Neural cell (in vitro differentiated cells): ENCODE measurements at regions not wholly inside any gene's neighbourhood (a gene's known extent, or its start where the extent isn't known, plus 50 kb on each side); places are given as distances from the start of the nearest gene placed in this dataset.

ENCODE experiments used
- H2AFZ ChIP-seq: fragments of 200-600, 300-800 bp; sonication (generic), shearing (Covaris generic); 2 replicates; pipeline ENCODE4 v1.6.0; 2014; ENCODE audit warnings: low read depth, mild to moderate bottlenecking, antibody characterized with exemption, low read length, moderate library complexity
- H3F3A ChIP-seq: fragments of 200-600 bp; shearing (Covaris generic); 2 replicates; pipeline ENCODE4 v1.6.1; 2016; ENCODE audit warnings: mild to moderate bottlenecking, moderate library complexity, mixed read lengths, antibody characterized with exemption, low read length; ENCODE audit not compliant: insufficient read depth, poor library complexity, severe bottlenecking
- H3K27ac ChIP-seq: fragments of 200-600, 300-800 bp; sonication (generic), shearing (Covaris generic); 2 replicates; pipeline ENCODE4 v1.5.1; 2014; ENCODE audit warnings: mild to moderate bottlenecking, low read length, moderate library complexity
- H3K27me3 ChIP-seq: fragments of 300-800, 200-600 bp; sonication (generic), shearing (Covaris generic); 2 replicates; pipeline ENCODE4 v1.6.0; 2014; ENCODE audit warnings: mild to moderate bottlenecking, low read depth, low read length, moderate library complexity; ENCODE audit not compliant: insufficient read depth
- H3K36me3 ChIP-seq: fragments of 300-800, 200-600 bp; sonication (generic), shearing (Covaris generic); 2 replicates; pipeline ENCODE4 v1.5.1; 2014; ENCODE audit warnings: mild to moderate bottlenecking, antibody characterized with exemption, low read length, moderate library complexity; ENCODE audit not compliant: insufficient read depth
- H3K4me2 ChIP-seq: fragments of 300-800, 200-600 bp; sonication (generic), shearing (Covaris generic); 2 replicates; pipeline ENCODE4 v1.6.0; 2014; ENCODE audit warnings: mild to moderate bottlenecking, low read length
- H3K4me3 ChIP-seq: fragments of 300-800, 200-600 bp; sonication (generic), shearing (Covaris generic); 2 replicates; pipeline ENCODE4 v1.5.1; 2014; ENCODE audit warnings: mild to moderate bottlenecking, low read length, moderate library complexity
- H3K79me2 ChIP-seq: fragments of 200-600 bp; shearing (Covaris generic); replicated peaks from 2 replicates; pipeline ENCODE4 v1.6.0; 2014; ENCODE audit warnings: mild to moderate bottlenecking, low read length, moderate library complexity; ENCODE audit not compliant: insufficient read depth
- H3K9ac ChIP-seq: fragments of 300-800, 200-600 bp; sonication (generic), shearing (Covaris generic); 2 replicates; pipeline ENCODE4 v1.6.1; 2016; ENCODE audit warnings: mild to moderate bottlenecking, low read length, mixed read lengths
- H3K9me2 ChIP-seq: fragments of 200-600 bp; shearing (Covaris generic); 2 replicates; pipeline ENCODE4 v1.6.1; 2016; ENCODE audit warnings: mild to moderate bottlenecking, low read length, mixed read lengths; ENCODE audit not compliant: insufficient read depth
- H3K9me3 ChIP-seq: fragments of 200-600, 300-800 bp; sonication (generic), shearing (Covaris generic); 2 replicates; pipeline ENCODE4 v1.6.1; 2016; ENCODE audit warnings: mild to moderate bottlenecking, mixed run types, low read length, moderate library complexity, mixed read lengths
- H4K20me1 ChIP-seq: fragments of 200-600 bp; shearing (Covaris generic); 2 replicates; pipeline ENCODE4 v1.6.1; 2016; ENCODE audit warnings: mild to moderate bottlenecking, mixed run types; ENCODE audit not compliant: insufficient read depth
- CTCF ChIP-seq: fragments of 450-650 bp; IDR thresholded peaks from 2 replicates; pipeline ENCODE4 v1.5.1; 2014; ENCODE audit warnings: antibody characterized with exemption, mild to moderate bottlenecking, moderate library complexity; ENCODE audit not compliant: poor library complexity, severe bottlenecking
- EP300 ChIP-seq: fragments of 450-650 bp; conservative IDR thresholded peaks from 2 replicates; pipeline ENCODE4 v1.6.1; 2014; ENCODE audit warnings: antibody characterized with exemption, mild to moderate bottlenecking, moderate library complexity; ENCODE audit not compliant: poor library complexity, severe bottlenecking
- EZH2 ChIP-seq: fragments of 200-600, 300-800 bp; shearing (Covaris generic), sonication (generic); IDR thresholded peaks from 2 replicates; pipeline ENCODE4 v1.6.1; 2014; ENCODE audit warnings: antibody characterized with exemption, low read length, borderline replicate concordance, mild to moderate bottlenecking; ENCODE audit not compliant: insufficient read depth, poor library complexity, severe bottlenecking
- MXI1 ChIP-seq: fragments of 450-650 bp; conservative IDR thresholded peaks from 2 replicates; pipeline ENCODE4 v1.6.1; 2014; ENCODE audit warnings: antibody characterized with exemption, mild to moderate bottlenecking; ENCODE audit not compliant: poor library complexity, severe bottlenecking
- POLR2AphosphoS5 ChIP-seq: IDR thresholded peaks from 2 replicates; pipeline ENCODE4 v1.6.1; 2012
- RAD21 ChIP-seq: fragments of 450-650 bp; conservative IDR thresholded peaks from 2 replicates; pipeline ENCODE4 v1.6.1; 2014; ENCODE audit warnings: antibody characterized with exemption, mild to moderate bottlenecking, moderate library complexity
- REST ChIP-seq: IDR thresholded peaks from 2 replicates; pipeline ENCODE4 v1.6.1; 2012; ENCODE audit warnings: borderline replicate concordance
- SMC3 ChIP-seq: fragments of 450-650 bp; conservative IDR thresholded peaks from 2 replicates; pipeline ENCODE4 v1.6.1; 2014; ENCODE audit warnings: antibody characterized with exemption, mild to moderate bottlenecking, moderate library complexity; ENCODE audit not compliant: poor library complexity
- TAF1 ChIP-seq: IDR thresholded peaks from 2 replicates; pipeline ENCODE4 v1.6.1; 2012; ENCODE audit warnings: low read depth

- H3K4me2 ChIP-seq, result no peak overlapping the region
- no peaks in the 10 kb centered on the region for H3K27me3 ChIP-seq
- peaks cover 77% of the 10 kb centered on the region for H3K79me2 ChIP-seq
- TF ChIP-seq CTCF, result no peak
- H3F3A ChIP-seq, result no peaks in the 10 kb centered on the region
- H3K36me3 ChIP-seq, result no peaks in the 10 kb centered on the region
- no peak overlapping the region for H3K9ac ChIP-seq
- H4K20me1 ChIP-seq, result no peaks in the 10 kb centered on the region
- H3K4me3 ChIP-seq, result no peak overlapping the region
- no peaks in the 10 kb centered on the region for H3K9me2 ChIP-seq
- no peak overlapping the region for H2AFZ ChIP-seq
- H3K9me3 ChIP-seq, result no peaks in the 10 kb centered on the region
- H3K27ac ChIP-seq, result no peak overlapping the region
These were observed 315.1 kb downstream of the SEC14L1 start for GRCh38 chr17:77455891-77456260.

GRCh38 chr17:77456271-77456950 lies 315.6 kb downstream of the SEC14L1 start:
- no peak overlapping the region for H3K9ac ChIP-seq
- H3K36me3 ChIP-seq, result no peaks in the 10 kb centered on the region
- TF ChIP-seq POLR2AphosphoS5 (no peak), TAF1 (no peak), REST (no peak), EP300 (no peak), MXI1 (no peak), SMC3 (no peak), EZH2 (no peak), RAD21 (no peak), CTCF (no peak)
- H3K9me2 ChIP-seq, result no peaks in the 10 kb centered on the region
- no peaks in the 10 kb centered on the region for H4K20me1 ChIP-seq
- no peak overlapping the region for H3K4me3 ChIP-seq
- no peak overlapping the region for H3K27ac ChIP-seq
- no peak overlapping the region for H2AFZ ChIP-seq
- no peak overlapping the region for H3K4me2 ChIP-seq
- H3K27me3 ChIP-seq, result no peaks in the 10 kb centered on the region
- H3K79me2 ChIP-seq, result peaks cover 76% of the 10 kb centered on the region
- no peaks in the 10 kb centered on the region for H3K9me3 ChIP-seq
- no peaks in the 10 kb centered on the region for H3F3A ChIP-seq
